ENCODE measurements at regions not wholly inside any gene's neighbourhood (a gene's known extent, or its start where the extent isn't known, plus 50 kb on each side); places are given as distances from the start of the nearest gene placed in this dataset.

GRCh38 chr6:19632230-19632629, 204.9 kb upstream of the ID4 start:
- no peak overlapping the region for H3K27ac Mint-ChIP-seq (ENCODE audit: low read depth, unreplicated experiment)
- POLR2A ChIA-PET: interaction anchor here (0.7 kb wide), 1 partner anchor 94 kb away, joined by 3 read pairs; no protein-coding TSS in a partner anchor
- intact Hi-C loops (cut with micrococcal nuclease): no loop called here
- no peak for DNase-seq (ENCODE audit: unreplicated experiment)
- no peaks in the 10 kb centered on the region for H3K4me1 Mint-ChIP-seq (ENCODE audit: insufficient read depth, unreplicated experiment)
- no TSS peak for BruUV-seq (replicated peaks)
- CTCF ChIA-PET: no interaction called here
- no peaks in the 10 kb centered on the region for H3K27me3 Mint-ChIP-seq (ENCODE audit: insufficient read depth, unreplicated experiment)
- no peaks in the 10 kb centered on the region for H3K9me3 Mint-ChIP-seq (ENCODE audit: unreplicated experiment)
- no peak for TF ChIP-seq CTCF (IDR thresholded peaks at IDR 0.05; ENCODE audit: unreplicated experiment)
- H3K36me3 Mint-ChIP-seq (ENCODE audit: insufficient read depth, unreplicated experiment): no peaks in the 10 kb centered on the region
- no peak overlapping the region for H3K4me3 Mint-ChIP-seq (ENCODE audit: unreplicated experiment)

- Mint-ChIP-seq H3K36me3 (ENCODE audit: insufficient read depth, unreplicated experiment) (no peaks in the 10 kb centered on the region), H3K27ac (ENCODE audit: low read depth, unreplicated experiment) (no peak overlapping the region), H3K4me1 (ENCODE audit: insufficient read depth, unreplicated experiment) (no peaks in the 10 kb centered on the region), H3K27me3 (ENCODE audit: insufficient read depth, unreplicated experiment) (no peaks in the 10 kb centered on the region), H3K4me3 (ENCODE audit: unreplicated experiment) (no peak overlapping the region), H3K9me3 (ENCODE audit: unreplicated experiment) (no peaks in the 10 kb centered on the region)
- DNase-seq (ENCODE audit: unreplicated experiment): no peak
- ChIA-PET POLR2A (interaction anchor here (0.7 kb wide), 1 partner anchor 95 kb away, joined by 3 read pairs; no protein-coding TSS in a partner anchor), CTCF (interaction anchor here (0.6 kb wide), 1 partner anchor 111 kb away, joined by 4 read pairs; no protein-coding TSS in a partner anchor)
- no peak for TF ChIP-seq CTCF (IDR thresholded peaks at IDR 0.05; ENCODE audit: unreplicated experiment)
- no TSS peak for BruUV-seq (replicated peaks)
- intact Hi-C loops (cut with micrococcal nuclease): no loop called here
Measured at GRCh38 chr6:19632786-19633185, 204.4 kb upstream of the ID4 start.

DNA sequence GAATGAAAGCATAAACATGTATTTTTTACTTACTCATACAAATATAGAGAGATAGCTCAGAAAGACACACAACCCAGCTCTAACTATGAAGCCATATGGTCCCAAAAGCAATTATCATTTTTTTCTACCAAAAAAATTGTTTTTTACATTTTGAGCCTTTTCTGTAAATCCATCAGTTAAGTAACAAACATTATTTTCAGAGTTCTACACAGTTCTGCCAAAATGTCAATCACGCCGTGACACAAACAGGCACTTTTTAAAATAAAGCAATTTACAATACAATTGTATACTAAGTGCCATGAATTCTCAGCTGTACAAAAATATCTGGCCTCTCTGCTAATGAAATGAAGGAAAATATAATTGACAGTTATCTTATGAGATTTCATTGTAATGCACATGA, 201.4 kb upstream of the ID4 start:
- DNase-seq (ENCODE audit: unreplicated experiment): no peak
- H3K4me3 Mint-ChIP-seq (ENCODE audit: unreplicated experiment): no peak overlapping the region
- H3K36me3 Mint-ChIP-seq (ENCODE audit: insufficient read depth, unreplicated experiment): no peaks in the 10 kb centered on the region
- no peaks in the 10 kb centered on the region for H3K27me3 Mint-ChIP-seq (ENCODE audit: insufficient read depth, unreplicated experiment)
- TF ChIP-seq CTCF (IDR thresholded peaks at IDR 0.05; ENCODE audit: unreplicated experiment): no peak
- H3K9me3 Mint-ChIP-seq (ENCODE audit: unreplicated experiment): no peaks in the 10 kb centered on the region
- no peak overlapping the region for H3K27ac Mint-ChIP-seq (ENCODE audit: low read depth, unreplicated experiment)
- ChIA-PET CTCF (interaction anchor here (0.6 kb wide), 1 partner anchor 111 kb away, joined by 3 read pairs; no protein-coding TSS in a partner anchor), POLR2A (no interaction called here)
- no TSS peak for BruUV-seq (replicated peaks)
- intact Hi-C loops (cut with micrococcal nuclease): no loop called here
- no peaks in the 10 kb centered on the region for H3K4me1 Mint-ChIP-seq (ENCODE audit: insufficient read depth, unreplicated experiment)

DNA sequence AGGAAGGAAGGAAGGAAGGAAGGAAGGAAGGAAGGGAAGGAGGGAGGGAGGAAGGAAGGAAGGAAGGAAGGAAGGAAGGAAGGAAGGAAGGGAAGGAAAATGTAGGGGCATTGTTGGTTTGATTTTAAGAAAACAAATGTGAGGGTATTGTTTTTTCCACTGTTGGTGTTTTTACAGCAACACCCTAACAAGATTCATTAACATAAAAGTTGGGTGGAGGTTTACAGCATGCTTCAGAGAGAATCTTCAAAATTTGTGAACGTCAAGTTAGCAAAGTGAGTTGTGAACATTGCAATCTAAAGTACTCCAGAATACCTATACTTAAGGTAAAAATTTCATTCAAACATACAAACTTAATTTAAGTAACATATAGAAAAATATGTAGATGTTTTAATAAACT, 200.2 kb upstream of the ID4 start:
- Mint-ChIP-seq H3K27ac (ENCODE audit: low read depth, unreplicated experiment) (no peak overlapping the region), H3K36me3 (ENCODE audit: insufficient read depth, unreplicated experiment) (no peaks in the 10 kb centered on the region), H3K27me3 (ENCODE audit: insufficient read depth, unreplicated experiment) (no peaks in the 10 kb centered on the region), H3K4me1 (ENCODE audit: insufficient read depth, unreplicated experiment) (no peaks in the 10 kb centered on the region), H3K4me3 (ENCODE audit: unreplicated experiment) (no peak overlapping the region), H3K9me3 (ENCODE audit: unreplicated experiment) (no peaks in the 10 kb centered on the region)
- TF ChIP-seq CTCF (IDR thresholded peaks at IDR 0.05; ENCODE audit: unreplicated experiment): no peak
- no peak for DNase-seq (ENCODE audit: unreplicated experiment)
- BruUV-seq (replicated peaks): no TSS peak
- POLR2A ChIA-PET: no interaction called here
- intact Hi-C loops (cut with micrococcal nuclease): no loop called here
- CTCF ChIA-PET: no interaction called here

Data from MCF 10A (cell line).